Upper lobe of left lung (tissue), 4 donors: ENCODE measurements at regions not wholly inside any gene's neighbourhood (a gene's known extent, or its start where the extent isn't known, plus 50 kb on each side); places are given as distances from the start of the nearest gene placed in this dataset.

ENCODE experiments used
- CTCF ChIP-seq, 6 experiments: fragments of 450-650 bp in 4 of 6; fragments of 200-600 bp in 2 of 6; sonication (generic) in 2 of 6; IDR thresholded peaks; one replicate each; pipeline ENCODE4 v1.5.1; 2016 to 2019; ENCODE audit warnings: antibody characterized with exemption in 6 of 6
- EP300 ChIP-seq, 4 donors: sonication (generic); formaldehyde crosslinking; IDR thresholded peaks; one replicate each; pipeline ENCODE4 v1.5.1; 2017; ENCODE audit warnings: antibody characterized with exemption in 4 of 4, control low read depth in 2 of 4
- POLR2A ChIP-seq, 4 donors: fragments of 450-650 bp; IDR thresholded peaks; one replicate each; pipeline ENCODE4 v1.5.1; 2016 to 2017; ENCODE audit warnings: antibody characterized with exemption in 4 of 4, mild to moderate bottlenecking in 2 of 4
- POLR2AphosphoS5 ChIP-seq, 2 donors: sonication (generic); formaldehyde crosslinking; IDR thresholded peaks; one replicate each; pipeline ENCODE4 v1.5.1; 2017; ENCODE audit warnings: antibody characterized with exemption in 2 of 2

- TF ChIP-seq CTCF (IDR thresholded peaks at IDR 0.05) (no peak), POLR2A (IDR thresholded peaks at IDR 0.05) (no peak), EP300 (IDR thresholded peaks at IDR 0.05) (no peak), POLR2AphosphoS5 (IDR thresholded peaks at IDR 0.05) (no peak)
Measured at GRCh38 chr15:88378188-88378637, 89.0 kb downstream of the MRPL46 start.
